Liver (tissue), 7 donors: ENCODE measurements at regions not wholly inside any gene's neighbourhood (a gene's known extent, or its start where the extent isn't known, plus 50 kb on each side); places are given as distances from the start of the nearest gene placed in this dataset.
A peak's percentile ranks its signal among the peaks of the same experiment; 100 is the strongest.

ENCODE experiments used
- DNase-seq: peaks from one replicate; pipeline ENCODE4 v3.0.0-alpha.2; 2017; ENCODE audit warnings: low spot score
- H3K27ac ChIP-seq, 2 donors: one replicate each; pipeline ENCODE4 v1.7.0; 2013; ENCODE audit warnings: inconsistent platforms in 2 of 2, low read length in 2 of 2, control low read depth in 1 of 2, low read depth in 1 of 2, mild to moderate bottlenecking in 1 of 2
- H3K27me3 ChIP-seq, 4 donors: one replicate each; pipeline versions ENCODE4 v1.6.1 to v1.7.0; 2013; ENCODE audit warnings: low read length in 3 of 4, inconsistent platforms in 1 of 4, mild to moderate bottlenecking in 1 of 4, moderate library complexity in 1 of 4; ENCODE audit not compliant: control insufficient read depth in 4 of 4, insufficient read depth in 4 of 4
- H3K36me3 ChIP-seq, 4 donors: one replicate each; pipeline versions ENCODE4 v1.6.1 to v1.7.0; 2013; ENCODE audit warnings: low read length in 3 of 4, mild to moderate bottlenecking in 3 of 4, low read depth in 1 of 4, moderate library complexity in 1 of 4; ENCODE audit not compliant: control insufficient read depth in 4 of 4, insufficient read depth in 3 of 4
- H3K4me1 ChIP-seq, 4 donors: one replicate each; pipeline versions ENCODE4 v1.6.1 to v1.7.0; 2013; ENCODE audit warnings: low read length in 3 of 4, mild to moderate bottlenecking in 3 of 4, moderate library complexity in 1 of 4; ENCODE audit not compliant: control insufficient read depth in 4 of 4, insufficient read depth in 4 of 4
- H3K4me3 ChIP-seq, 3 donors: one replicate each; pipeline versions ENCODE4 v1.6.1 to v1.7.0; 2013; ENCODE audit warnings: low read length in 3 of 3, control low read depth in 1 of 3, low read depth in 1 of 3, mild to moderate bottlenecking in 1 of 3
- H3K9ac ChIP-seq, 2 donors: one replicate each; pipeline ENCODE4 v1.7.0; 2013; ENCODE audit warnings: low read length in 2 of 2, mild to moderate bottlenecking in 2 of 2, moderate library complexity in 2 of 2, control low read depth in 1 of 2, low read depth in 1 of 2
- H3K9me3 ChIP-seq, 4 donors: one replicate each; pipeline versions ENCODE4 v1.6.1 to v1.7.0; 2013; ENCODE audit warnings: low read length in 3 of 4; ENCODE audit not compliant: control insufficient read depth in 4 of 4
- ATF3 ChIP-seq: IDR thresholded peaks from 2 replicates; pipeline ENCODE4 v1.6.1; 2016; ENCODE audit warnings: antibody characterized with exemption
- EGR1 ChIP-seq, 2 donors: IDR thresholded peaks; 2 replicates each; pipeline ENCODE4 v1.6.1; 2016 to 2018; ENCODE audit warnings: antibody characterized with exemption in 2 of 2, low read depth in 2 of 2
- FOXA2 ChIP-seq: IDR thresholded peaks from 2 replicates; pipeline ENCODE4 v1.6.1; 2016; ENCODE audit warnings: antibody characterized with exemption
- GABPA ChIP-seq, 2 donors: IDR thresholded peaks in 1 of 2; conservative IDR thresholded peaks in 1 of 2; 2 replicates each; pipeline ENCODE4 v1.6.1; 2016; ENCODE audit warnings: antibody characterized with exemption in 2 of 2, mild to moderate bottlenecking in 1 of 2, moderate library complexity in 1 of 2
- JUND ChIP-seq, 2 donors: IDR thresholded peaks; 2 replicates each; pipeline ENCODE4 v1.6.1; 2016; ENCODE audit warnings: antibody characterized with exemption in 2 of 2
- MAX ChIP-seq: IDR thresholded peaks from 2 replicates; pipeline ENCODE4 v1.6.1; 2016; ENCODE audit warnings: antibody characterized with exemption
- REST ChIP-seq: IDR thresholded peaks from 2 replicates; pipeline ENCODE4 v1.6.1; 2016; ENCODE audit warnings: antibody characterized with exemption, mild to moderate bottlenecking
- SP1 ChIP-seq: IDR thresholded peaks from 2 replicates; pipeline ENCODE4 v1.6.1; 2018; ENCODE audit warnings: antibody characterized with exemption, mild to moderate bottlenecking
- YY1 ChIP-seq: IDR thresholded peaks from 2 replicates; pipeline ENCODE4 v1.6.1; 2016; ENCODE audit warnings: antibody characterized with exemption, mild to moderate bottlenecking
- ZBTB33 ChIP-seq: IDR thresholded peaks from 2 replicates; pipeline ENCODE4 v1.6.1; 2016; ENCODE audit warnings: antibody characterized with exemption
- WGBS: extraction: QIAGEN DNeasy Blood & Tissue Kit; methylation state at CpG from one replicate; pipeline ENCODE4 v1.1.7; 2013; 5-methylcytosine and 5-hydroxymethylcytosine counted together
- donor health status: healthy.
- donor health status: healthy.
- donor health status: healthy.
- donor health status: healthy.

GRCh38 chr1:195866781-195867222 is 741.4 kb downstream of the KCNT2 start:
- Histone ChIP-seq H3K9me3 (no peaks in the 10 kb centered on the region), H3K27me3 (no peaks in the 10 kb centered on the region), H3K4me3 (no peak overlapping the region), H3K4me1 (no peaks in the 10 kb centered on the region), H3K36me3 (no peaks in the 10 kb centered on the region), H3K27ac (no peak overlapping the region), H3K9ac (no peak overlapping the region)
- TF ChIP-seq REST (no peak), FOXA2 (no peak), MAX (no peak), YY1 (no peak), SP1 (no peak), ZBTB33 (no peak), JUND (IDR thresholded peaks at IDR 0.05) (no peak), GABPA (IDR thresholded peaks at IDR 0.05 in 1 of 2, conservative IDR thresholded peaks at IDR 0.05 in 1 of 2) (no peak)
- WGBS: 77% methylated on average over 1 of the region's 1 CpG
- peak; percentile 43 for DNase-seq

- Histone ChIP-seq H3K4me3 (no peak overlapping the region), H3K4me1 (no peaks in the 10 kb centered on the region), H3K27ac (no peak overlapping the region), H3K9ac (no peak overlapping the region), H3K27me3 (no peaks in the 10 kb centered on the region), H3K36me3 (no peaks in the 10 kb centered on the region), H3K9me3 (no peaks in the 10 kb centered on the region)
- TF ChIP-seq ATF3: no peak
- DNase-seq: no peak
- WGBS: 71% methylated on average over 6 of the region's 6 CpGs
Measured at GRCh38 chr1:195866091-195866780, 742.0 kb downstream of the KCNT2 start.

- Histone ChIP-seq H3K27me3 (peaks cover 0 to 2% (median 0%) of the 10 kb centered on the region in 4 donors), H3K4me3 (no peak overlapping the region), H3K9ac (no peak overlapping the region), H3K4me1 (no peaks in the 10 kb centered on the region), H3K9me3 (no peaks in the 10 kb centered on the region), H3K27ac (no peak overlapping the region), H3K36me3 (no peaks in the 10 kb centered on the region)
- 83% methylated on average over 2 of the region's 2 CpGs for WGBS
- no peak for TF ChIP-seq EGR1 (IDR thresholded peaks at IDR 0.05; ENCODE audit: low read depth in 2 of 2)
- no peak for DNase-seq
Measured at GRCh38 chr1:195851804-195852203, 756.4 kb downstream of the KCNT2 start.
